Stimulated activated effector memory CD8-positive, alpha-beta T cell treated with anti-CD3 and anti-CD28 coated beads, Interleukin-12 subunit alpha, Interleukin-12 subunit beta, amount 100 ng/mL, for 72 hours (primary cell): ENCODE measurements at regions not wholly inside any gene's neighbourhood (a gene's known extent, or its start where the extent isn't known, plus 50 kb on each side); places are given as distances from the start of the nearest gene placed in this dataset.
"Not testable (repeated sequence)": the region's sequence is repeated elsewhere in the genome, so short reads cannot be mapped to it uniquely, and the experiment has no call there.

Experiments
- ATAC-seq: fragments of 150-1000 bp; cut with Tn5 transposase; 2 replicates; pipeline ENCODE4 v1.10.0; 2021
- DNase-seq, 2 donors: peaks; one replicate each; pipeline ENCODE4 v3.0.0; 2021 to 2022; ENCODE audit warnings: low spot score in 2 of 2
- H3K27ac Mint-ChIP-seq: one replicate; pipeline ENCODE4 v1.8.0; 2022; ENCODE audit warnings: mild to moderate bottlenecking, mixed read lengths
- H3K36me3 Mint-ChIP-seq: one replicate; pipeline ENCODE4 v1.8.0; 2022; ENCODE audit warnings: mild to moderate bottlenecking, mixed read lengths
- H3K4me1 Mint-ChIP-seq: one replicate; pipeline ENCODE4 v1.8.0; 2022; ENCODE audit warnings: mixed read lengths
- H3K4me3 Mint-ChIP-seq: one replicate; pipeline ENCODE4 v1.8.0; 2022; ENCODE audit warnings: mild to moderate bottlenecking, mixed read lengths
- H3K9me3 Mint-ChIP-seq: one replicate; pipeline ENCODE4 v1.8.0; 2022; ENCODE audit warnings: mixed read lengths

DNA sequence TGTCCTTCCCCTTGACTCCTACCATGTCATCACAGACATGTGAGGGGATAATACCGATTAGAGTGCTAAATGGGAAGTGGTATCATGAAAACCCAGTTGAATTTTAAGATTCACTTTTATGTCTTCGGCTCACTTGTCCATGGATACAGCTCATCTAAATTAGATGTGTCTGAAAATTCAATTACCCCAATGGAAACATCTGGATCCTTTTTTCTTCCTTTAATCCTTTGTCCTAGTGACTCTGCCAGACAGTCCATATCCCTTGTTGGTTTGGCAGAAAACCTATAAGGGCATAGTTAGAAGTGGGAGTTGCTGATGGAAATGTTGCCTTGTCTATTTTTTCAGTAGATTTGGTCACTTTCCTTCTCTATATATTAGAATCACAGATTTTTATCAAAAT lies 271.9 kb downstream of the MTERF1 start:
- ATAC-seq (no peak), DNase-seq (no peak)
- H3K4me3 Mint-ChIP-seq, result no peak overlapping the region
- peaks cover 11% of the 10 kb centered on the region for H3K9me3 Mint-ChIP-seq
- no peaks in the 10 kb centered on the region for H3K4me1 Mint-ChIP-seq
- H3K27ac Mint-ChIP-seq, result no peak overlapping the region
- no peaks in the 10 kb centered on the region for H3K36me3 Mint-ChIP-seq

- Mint-ChIP-seq H3K4me3 (no peak overlapping the region), H3K36me3 (no peaks in the 10 kb centered on the region), H3K27ac (no peak overlapping the region), H3K9me3 (peaks cover 11% of the 10 kb centered on the region), H3K4me1 (no peaks in the 10 kb centered on the region)
- DNase-seq (no peak), ATAC-seq (no peak)
Measured at GRCh38 chr7:91609525-91609924, 271.0 kb downstream of the MTERF1 start.

DNA sequence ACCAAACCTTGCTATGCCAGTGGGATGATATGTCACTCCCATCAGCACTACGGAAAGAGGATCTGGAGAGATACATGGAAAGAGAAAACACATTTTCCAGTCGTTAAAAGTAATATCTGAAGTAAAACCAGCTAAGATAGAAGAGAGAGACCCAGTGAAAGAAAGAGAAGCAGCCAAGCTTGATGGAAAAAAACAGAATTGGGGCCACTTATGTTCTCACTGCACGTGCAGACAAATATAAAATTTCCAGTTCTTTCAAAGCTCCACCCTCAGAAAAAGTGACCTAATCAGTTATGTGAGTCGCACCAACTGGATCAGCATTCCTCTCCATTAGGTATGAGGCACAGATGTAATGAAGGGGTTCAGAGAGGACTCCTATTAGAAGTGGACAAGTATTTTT lies 266.1 kb downstream of the MTERF1 start:
- Mint-ChIP-seq H3K36me3 (no peaks in the 10 kb centered on the region), H3K4me1 (no peaks in the 10 kb centered on the region), H3K4me3 (no peak overlapping the region), H3K27ac (no peak overlapping the region), H3K9me3 (peaks cover 21% of the 10 kb centered on the region)
- no peak for DNase-seq
- ATAC-seq, result no peak

- H3K4me1 Mint-ChIP-seq, result no peaks in the 10 kb centered on the region
- no peak overlapping the region for H3K27ac Mint-ChIP-seq
- peaks cover 22% of the 10 kb centered on the region for H3K9me3 Mint-ChIP-seq
- ATAC-seq (no peak), DNase-seq (no peak)
- no peak overlapping the region for H3K4me3 Mint-ChIP-seq
- H3K36me3 Mint-ChIP-seq, result no peaks in the 10 kb centered on the region
Measured at GRCh38 chr7:91618776-91619765, 261.4 kb downstream of the MTERF1 start.

GRCh38 chr7:91620827-91621226 lies 259.7 kb downstream of the MTERF1 start:
- H3K4me1 Mint-ChIP-seq, result no peaks in the 10 kb centered on the region
- peaks cover 23% of the 10 kb centered on the region for H3K9me3 Mint-ChIP-seq
- no peaks in the 10 kb centered on the region for H3K36me3 Mint-ChIP-seq
- H3K4me3 Mint-ChIP-seq, result no peak overlapping the region
- ATAC-seq (no peak), DNase-seq (no peak)
- H3K27ac Mint-ChIP-seq, result no peak overlapping the region

- not testable (repeated sequence) for DNase-seq, H3K27ac Mint-ChIP-seq, H3K4me3 Mint-ChIP-seq, H3K4me1 Mint-ChIP-seq, ATAC-seq, H3K36me3 Mint-ChIP-seq
- peaks cover 16% of the 10 kb centered on the region for H3K9me3 Mint-ChIP-seq
Measured at GRCh38 chr7:91627324-91627723, 253.2 kb downstream of the MTERF1 start.

DNA sequence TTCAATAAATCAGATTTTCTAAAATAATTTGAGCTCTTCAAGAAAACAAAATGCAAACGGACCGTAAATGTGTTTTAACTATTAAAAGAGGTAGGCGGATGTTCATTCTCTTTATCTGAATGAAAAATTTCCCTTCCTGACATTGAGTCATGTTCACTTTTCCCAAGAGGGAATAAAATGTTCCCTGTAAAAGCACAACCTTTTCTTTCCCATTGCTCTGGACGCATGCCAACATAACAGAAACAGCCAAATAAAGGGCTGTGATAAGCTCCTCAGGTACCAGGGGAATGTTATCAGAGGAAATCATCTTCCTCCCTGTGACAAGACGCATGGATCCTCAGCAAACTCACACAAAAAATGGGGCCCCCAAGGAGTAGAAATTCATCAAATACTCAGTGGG lies 251.8 kb downstream of the MTERF1 start:
- Mint-ChIP-seq H3K9me3 (peaks cover 14% of the 10 kb centered on the region), H3K36me3 (no peaks in the 10 kb centered on the region), H3K27ac (no peak overlapping the region), H3K4me1 (no peaks in the 10 kb centered on the region), H3K4me3 (no peak overlapping the region)
- DNase-seq (no peak), ATAC-seq (no peak)

GRCh38 chr7:91630581-91631380 lies 249.7 kb downstream of the MTERF1 start:
- Mint-ChIP-seq H3K9me3 (peaks cover 15% of the 10 kb centered on the region), H3K27ac (no peak overlapping the region), H3K36me3 (no peaks in the 10 kb centered on the region), H3K4me3 (no peak overlapping the region), H3K4me1 (no peaks in the 10 kb centered on the region)
- ATAC-seq, result no peak
- no peak for DNase-seq

DNA sequence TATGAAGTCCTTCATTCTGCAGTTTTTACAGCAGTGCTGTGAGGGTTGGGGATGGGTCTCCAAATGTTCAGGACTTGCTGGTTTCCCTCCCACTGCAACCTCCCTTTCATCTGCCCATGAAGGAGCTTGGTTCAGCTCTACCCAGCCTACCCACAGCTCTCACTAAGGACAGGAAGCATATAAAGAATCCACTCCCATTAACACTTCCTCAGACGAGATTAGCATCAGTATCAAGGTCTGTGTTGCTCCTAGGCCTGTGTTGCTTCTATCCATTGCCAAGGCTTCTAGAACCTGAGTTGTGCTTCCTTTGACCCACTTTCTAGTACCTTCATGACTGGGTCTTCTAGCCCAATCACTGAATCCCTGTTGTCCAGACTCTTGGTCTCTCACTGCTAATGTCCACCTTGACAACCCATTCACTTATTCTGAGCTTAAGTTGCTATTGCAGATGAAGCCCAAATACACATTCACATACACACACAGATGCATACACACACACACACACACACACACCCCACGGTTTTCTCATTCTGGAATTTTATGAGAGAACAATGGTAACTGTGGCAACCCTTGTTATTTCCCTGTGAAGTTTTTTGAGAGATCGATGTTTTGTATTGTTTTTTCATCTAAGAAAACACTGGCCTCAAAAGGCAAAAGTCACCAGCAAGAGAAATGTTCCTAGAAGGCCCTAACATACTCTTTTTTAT lies 248.1 kb downstream of the MTERF1 start:
- Mint-ChIP-seq H3K4me1 (no peaks in the 10 kb centered on the region), H3K36me3 (no peaks in the 10 kb centered on the region), H3K4me3 (no peak overlapping the region), H3K9me3 (peaks cover 11% of the 10 kb centered on the region), H3K27ac (no peak overlapping the region)
- no peak for ATAC-seq
- no peak for DNase-seq

DNA sequence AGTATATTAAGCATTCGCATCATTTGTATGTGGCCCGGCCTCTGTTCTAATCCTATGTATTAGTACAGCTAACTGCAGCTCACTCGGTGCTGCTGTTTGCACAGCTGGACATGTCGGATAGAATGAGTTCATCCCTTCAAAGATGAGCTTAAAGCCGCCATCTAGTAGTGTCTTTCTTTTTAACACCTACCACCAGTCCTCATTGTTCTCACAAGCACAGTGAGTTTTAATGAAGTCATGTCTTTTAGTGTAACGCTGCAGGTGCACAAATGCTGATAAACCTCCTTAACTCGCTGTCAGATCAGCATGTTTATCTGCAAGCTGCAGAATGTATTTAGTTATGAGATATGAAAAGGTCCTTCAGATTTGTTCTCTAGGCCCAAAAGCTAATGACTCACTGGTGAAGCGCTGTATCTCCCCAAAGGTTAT lies 247.5 kb downstream of the MTERF1 start:
- H3K27ac Mint-ChIP-seq, result no peak overlapping the region
- H3K36me3 Mint-ChIP-seq, result no peaks in the 10 kb centered on the region
- no peak for ATAC-seq
- DNase-seq, result no peak
- H3K4me1 Mint-ChIP-seq, result no peaks in the 10 kb centered on the region
- peaks cover 14% of the 10 kb centered on the region for H3K9me3 Mint-ChIP-seq
- no peak overlapping the region for H3K4me3 Mint-ChIP-seq

- DNase-seq, result no peak
- ATAC-seq, result no peak
- peaks cover 16% of the 10 kb centered on the region for H3K9me3 Mint-ChIP-seq
Measured at GRCh38 chr7:91634485-91635177, 245.9 kb downstream of the MTERF1 start.

DNA sequence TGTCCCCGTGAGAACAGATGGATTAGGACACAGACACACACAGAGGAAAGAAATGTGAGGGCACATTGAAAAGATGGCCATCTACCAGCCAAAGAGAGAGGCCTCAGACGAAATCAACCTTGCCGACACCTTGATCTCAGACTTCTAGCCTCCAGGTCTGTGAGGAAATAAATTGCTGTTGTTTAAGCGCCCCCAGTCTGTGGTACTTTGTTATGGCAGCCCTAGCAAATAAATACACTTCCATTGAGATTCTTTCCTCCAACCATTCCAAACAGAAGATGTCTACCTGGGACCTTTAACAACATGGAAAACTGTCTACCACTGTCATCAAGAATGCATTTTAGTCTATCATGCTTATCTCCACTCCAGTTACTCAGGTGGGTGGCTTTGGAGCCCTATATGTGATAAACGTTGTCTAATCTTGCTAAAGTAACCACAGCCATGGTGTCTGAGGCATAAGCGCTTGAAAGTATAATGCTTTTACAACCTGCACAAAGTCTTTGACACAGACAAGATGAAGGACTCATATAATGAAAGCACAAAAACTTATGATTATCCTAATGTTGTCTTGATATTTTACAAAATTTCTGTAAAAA lies 244.3 kb downstream of the MTERF1 start:
- ATAC-seq, result no peak
- DNase-seq, result no peak
- H3K36me3 Mint-ChIP-seq, result no peaks in the 10 kb centered on the region
- H3K27ac Mint-ChIP-seq, result no peak overlapping the region
- H3K9me3 Mint-ChIP-seq, result peaks cover 11% of the 10 kb centered on the region
- H3K4me3 Mint-ChIP-seq, result no peak overlapping the region
- no peaks in the 10 kb centered on the region for H3K4me1 Mint-ChIP-seq

More at GRCh38 chr7:91634485-91635177, 245.9 kb downstream of the MTERF1 start:
- H3K4me1 Mint-ChIP-seq, result no peaks in the 10 kb centered on the region
- no peaks in the 10 kb centered on the region for H3K36me3 Mint-ChIP-seq
- no peak overlapping the region for H3K27ac Mint-ChIP-seq
- H3K4me3 Mint-ChIP-seq, result no peak overlapping the region

DNA sequence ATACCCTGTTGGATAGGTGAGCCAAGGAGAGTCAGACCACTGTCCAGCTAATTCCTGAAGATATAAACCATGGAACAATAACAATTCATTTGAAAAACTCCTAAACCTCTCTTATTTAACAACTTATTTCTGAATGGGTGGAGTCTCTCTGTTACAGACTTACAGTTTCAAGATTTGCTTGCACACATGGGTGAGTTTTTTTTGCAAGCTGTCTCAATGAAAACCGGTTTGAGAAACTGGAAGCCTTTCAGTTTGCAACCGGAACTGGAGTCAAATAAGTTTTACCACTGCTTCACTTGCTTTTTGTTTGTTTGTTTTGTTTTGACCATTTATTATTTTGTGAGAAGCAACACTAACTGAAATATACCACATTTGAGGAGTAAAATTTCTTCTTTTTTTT lies 243.8 kb downstream of the MTERF1 start:
- H3K9me3 Mint-ChIP-seq, result peaks cover 11% of the 10 kb centered on the region
- no peak overlapping the region for H3K4me3 Mint-ChIP-seq
- DNase-seq (no peak), ATAC-seq (no peak)
- no peaks in the 10 kb centered on the region for H3K36me3 Mint-ChIP-seq
- no peaks in the 10 kb centered on the region for H3K4me1 Mint-ChIP-seq
- H3K27ac Mint-ChIP-seq, result no peak overlapping the region

- H3K4me3 Mint-ChIP-seq, result no peak overlapping the region
- no peaks in the 10 kb centered on the region for H3K36me3 Mint-ChIP-seq
- ATAC-seq (no peak), DNase-seq (no peak)
- H3K9me3 Mint-ChIP-seq, result peaks cover 11% of the 10 kb centered on the region
- no peaks in the 10 kb centered on the region for H3K4me1 Mint-ChIP-seq
- no peak overlapping the region for H3K27ac Mint-ChIP-seq
Measured at GRCh38 chr7:91644256-91644655, 236.2 kb downstream of the MTERF1 start.
